Neuronal stem cell (in vitro differentiated cells): ENCODE measurements at regions not wholly inside any gene's neighbourhood (a gene's known extent, or its start where the extent isn't known, plus 50 kb on each side); places are given as distances from the start of the nearest gene placed in this dataset.

Source experiments
- DNase-seq: peaks from one replicate; pipeline ENCODE4 v3.0.0-alpha.2; 2013; ENCODE audit warnings: low spot score
- H2AFZ ChIP-seq: one replicate; pipeline ENCODE4 v1.6.1; 2013; ENCODE audit warnings: mild to moderate bottlenecking, low read length, inconsistent platforms
- H2AK5ac ChIP-seq: 2 replicates; pipeline ENCODE4 v1.6.1; 2013; ENCODE audit warnings: low read depth, mild to moderate bottlenecking, inconsistent platforms, low read length, moderate library complexity, mixed read lengths
- H2BK120ac ChIP-seq: 2 replicates; pipeline ENCODE4 v1.6.1; 2013; ENCODE audit warnings: low read depth, mild to moderate bottlenecking, inconsistent platforms, low read length, moderate library complexity, mixed read lengths
- H2BK12ac ChIP-seq: one replicate; pipeline ENCODE4 v1.6.1; 2013; ENCODE audit warnings: low read length, inconsistent platforms
- H2BK15ac ChIP-seq: 2 replicates; pipeline ENCODE4 v1.6.1; 2013; ENCODE audit warnings: mild to moderate bottlenecking, low read length, inconsistent platforms, mixed read lengths
- H2BK5ac ChIP-seq: one replicate; pipeline ENCODE4 v1.6.1; 2013; ENCODE audit warnings: inconsistent platforms, mild to moderate bottlenecking, low read length, moderate library complexity
- H3K14ac ChIP-seq: one replicate; pipeline ENCODE4 v1.6.1; 2013; ENCODE audit warnings: low read length, inconsistent platforms
- H3K18ac ChIP-seq: 2 replicates; pipeline ENCODE4 v1.6.1; 2013; ENCODE audit warnings: low read length, inconsistent platforms
- H3K23ac ChIP-seq: 2 replicates; pipeline ENCODE4 v1.6.1; 2013; ENCODE audit warnings: low read depth, mild to moderate bottlenecking, mixed read lengths, low read length, inconsistent platforms; ENCODE audit not compliant: poor library complexity
- H3K27ac ChIP-seq: replicated peaks from 3 replicates; pipeline ENCODE4 v1.5.1; 2013; ENCODE audit warnings: low read length, inconsistent platforms
- H3K27me3 ChIP-seq, 3 experiments: 2 replicates each; pipeline ENCODE4 v1.6.1; 2013; ENCODE audit warnings: low read length in 3 of 3, mild to moderate bottlenecking in 2 of 3, inconsistent platforms in 1 of 3, low read depth in 1 of 3, mixed read lengths in 1 of 3, moderate library complexity in 1 of 3; ENCODE audit not compliant: control insufficient read depth in 3 of 3, insufficient read depth in 3 of 3
- H3K36me3 ChIP-seq, 2 donors: replicated peaks in 1 of 2; 2 replicates each; pipeline ENCODE4 v1.6.1; 2013; ENCODE audit warnings: low read length in 2 of 2; ENCODE audit not compliant: control insufficient read depth in 2 of 2, insufficient read depth in 2 of 2
- H3K4ac ChIP-seq: 2 replicates; pipeline ENCODE4 v1.6.1; 2013; ENCODE audit warnings: inconsistent platforms, mild to moderate bottlenecking, low read length, moderate library complexity
- H3K4me1 ChIP-seq, 2 donors: 1 replicate in 1 of 2; 2 replicates in 1 of 2; pipeline ENCODE4 v1.6.1; 2013; ENCODE audit warnings: low read length in 2 of 2, low read depth in 1 of 2; ENCODE audit not compliant: control insufficient read depth in 2 of 2, insufficient read depth in 1 of 2
- H3K4me2 ChIP-seq: one replicate; pipeline ENCODE4 v1.6.1; 2013; ENCODE audit warnings: mild to moderate bottlenecking, low read length, inconsistent platforms; ENCODE audit not compliant: insufficient read depth, poor library complexity, severe bottlenecking
- H3K4me3 ChIP-seq, 2 donors: 2 replicates each; pipeline ENCODE4 v1.5.1; 2013; ENCODE audit warnings: low read length in 2 of 2, mild to moderate bottlenecking in 2 of 2, inconsistent platforms in 1 of 2, moderate library complexity in 1 of 2
- H3K79me1 ChIP-seq: one replicate; pipeline ENCODE4 v1.6.1; 2013; ENCODE audit warnings: low read depth, mild to moderate bottlenecking, inconsistent platforms, low read length, moderate library complexity
- H3K9ac ChIP-seq: one replicate; pipeline ENCODE4 v1.6.1; 2013; ENCODE audit warnings: mild to moderate bottlenecking, low read depth, low read length, inconsistent platforms; ENCODE audit not compliant: poor library complexity
- H3K9me3 ChIP-seq, 2 donors: replicated peaks in 1 of 2; 2 replicates each; pipeline versions ENCODE3 to v1.6.1; 2013; ENCODE audit warnings: low read length in 2 of 2, mild to moderate bottlenecking in 2 of 2, inconsistent platforms in 1 of 2, low read depth in 1 of 2, mixed read lengths in 1 of 2, moderate library complexity in 1 of 2; ENCODE audit not compliant: control insufficient read depth in 2 of 2, insufficient read depth in 1 of 2
- H4K8ac ChIP-seq: one replicate; pipeline ENCODE4 v1.6.1; 2013; ENCODE audit warnings: low read depth, mild to moderate bottlenecking, inconsistent platforms, low read length, moderate library complexity
- H4K91ac ChIP-seq: one replicate; pipeline ENCODE4 v1.6.1; 2013; ENCODE audit warnings: low read length, low read depth, mild to moderate bottlenecking, inconsistent platforms; ENCODE audit not compliant: poor library complexity
- WGBS, 2 donors: extraction: QIAGEN DNeasy Blood & Tissue Kit; methylation state at CpG; one replicate each; pipeline ENCODE4 v1.1.7; 2013; ENCODE audit warnings: missing lambda C conversion rate in 2 of 2, mixed read lengths in 1 of 2; ENCODE audit not compliant: insufficient read length in 2 of 2, insufficient replicate concordance in 1 of 2; ENCODE audit errors: extremely low coverage in 2 of 2; 5-methylcytosine and 5-hydroxymethylcytosine counted together

DNA sequence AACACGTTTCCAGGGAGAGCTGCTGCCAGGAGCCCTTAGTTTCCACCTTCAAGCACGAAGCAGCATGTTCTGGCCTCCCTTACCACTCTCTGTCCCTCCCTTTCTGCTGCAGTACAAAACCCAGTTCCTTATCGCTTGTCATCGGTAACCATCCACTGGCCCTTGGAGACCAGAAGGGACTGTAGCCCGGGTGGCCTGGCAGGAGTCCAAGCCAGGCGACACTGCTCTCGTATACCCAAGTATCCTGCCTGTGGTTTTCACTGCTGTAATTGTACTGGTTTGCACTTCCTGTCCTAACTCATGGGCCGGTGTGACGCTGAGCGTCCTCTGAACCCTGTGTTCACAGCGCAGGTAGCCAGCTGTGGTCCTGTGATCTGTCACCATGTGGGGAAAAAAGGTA lies 81.1 kb downstream of the MAF start:
- H2AK5ac ChIP-seq: peak overlapping the region; percentile 30
- DNase-seq: no peak
- no peaks in the 10 kb centered on the region for H3K36me3 ChIP-seq
- no peak overlapping the region for H3K9ac ChIP-seq
- no peak overlapping the region for H3K4me2 ChIP-seq
- H3K4me1 ChIP-seq: no peaks in the 10 kb centered on the region
- no peak overlapping the region for H2AFZ ChIP-seq
- no peak overlapping the region for H4K8ac ChIP-seq
- no peaks in the 10 kb centered on the region for H3K9me3 ChIP-seq
- no peak overlapping the region for H2BK15ac ChIP-seq
- H3K4me3 ChIP-seq: no peak overlapping the region
- no peak overlapping the region for H2BK120ac ChIP-seq
- H3K4ac ChIP-seq: no peak overlapping the region
- H3K27ac ChIP-seq: no peak overlapping the region
- peak overlapping the region; percentile 16 for H3K23ac ChIP-seq
- no peak overlapping the region for H4K91ac ChIP-seq
- WGBS, 2 donors: no CpG with 5 or more reads among the region's 11 CpGs
- no peaks in the 10 kb centered on the region for H3K79me1 ChIP-seq
- no peak overlapping the region for H2BK5ac ChIP-seq
- no peak overlapping the region for H3K14ac ChIP-seq
- H3K18ac ChIP-seq: no peak overlapping the region
- no peaks in the 10 kb centered on the region for H3K27me3 ChIP-seq
- no peak overlapping the region for H2BK12ac ChIP-seq

DNA sequence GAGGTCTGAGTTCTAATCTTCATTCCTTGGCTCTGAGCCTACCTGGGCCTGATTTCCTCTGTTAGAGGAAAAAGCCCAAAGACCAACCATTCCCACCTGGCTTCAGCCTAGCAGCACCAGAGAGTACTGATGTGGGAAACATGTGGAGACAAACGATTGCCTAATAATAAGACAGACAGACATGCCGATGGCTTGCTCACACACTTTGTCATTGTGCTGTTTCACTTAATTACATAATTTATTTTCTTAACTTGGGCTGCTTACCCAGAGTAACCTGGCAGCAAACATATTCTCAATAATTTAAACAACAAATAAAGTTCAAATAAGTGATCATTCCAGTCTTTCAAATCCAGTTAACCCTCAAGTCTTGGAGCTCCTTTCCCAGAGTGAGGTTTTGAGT lies 83.4 kb downstream of the MAF start:
- Histone ChIP-seq H3K14ac (no peak overlapping the region), H2BK12ac (no peak overlapping the region), H3K4me3 (no peak overlapping the region), H2BK15ac (no peak overlapping the region), H3K18ac (no peak overlapping the region), H3K27ac (no peak overlapping the region), H3K79me1 (no peaks in the 10 kb centered on the region), H3K36me3 (no peaks in the 10 kb centered on the region), H3K4me1 (peaks cover 0 to 4% of the 10 kb centered on the region in 2 donors), H3K4me2 (no peak overlapping the region), H2BK5ac (no peak overlapping the region), H2AK5ac (no peak overlapping the region), H4K91ac (no peak overlapping the region), H4K8ac (no peak overlapping the region), H3K9me3 (no peaks in the 10 kb centered on the region), H3K23ac (no peak overlapping the region), H2AFZ (no peak overlapping the region), H3K9ac (no peak overlapping the region), H3K27me3 (no peaks in the 10 kb centered on the region), H2BK120ac (no peak overlapping the region), H3K4ac (no peak overlapping the region)
- no CpG with 5 or more reads among the region's 2 CpGs for WGBS, 2 donors
- DNase-seq: no peak

DNA sequence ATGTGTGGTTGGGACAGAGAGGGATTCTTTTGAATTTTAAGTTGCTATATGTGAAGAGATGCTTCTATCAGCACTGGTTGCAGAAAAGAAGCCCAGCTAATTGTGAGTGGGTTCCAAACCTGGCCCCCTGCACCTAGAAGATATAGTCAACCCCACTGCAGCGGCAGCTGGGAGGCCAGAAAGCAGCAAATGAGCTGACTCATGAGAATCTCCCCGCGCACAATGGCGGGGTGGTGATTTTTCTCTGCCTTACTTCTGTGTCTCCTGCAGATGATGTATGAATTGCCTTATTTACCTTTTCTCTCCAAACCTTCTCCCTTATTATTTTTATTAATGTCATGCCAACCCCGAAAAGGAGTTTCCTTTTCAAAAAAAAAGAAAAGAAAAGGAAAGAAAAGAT lies 89.7 kb downstream of the MAF start:
- Histone ChIP-seq H3K4me3 (no peak overlapping the region), H3K18ac (no peak overlapping the region), H4K91ac (no peak overlapping the region), H2BK12ac (no peak overlapping the region), H3K23ac (no peak overlapping the region), H3K4me1 (peaks cover 5 to 7% of the 10 kb centered on the region in 2 donors), H3K9me3 (no peaks in the 10 kb centered on the region), H3K9ac (no peak overlapping the region), H4K8ac (no peak overlapping the region), H2AK5ac (no peak overlapping the region), H3K79me1 (no peaks in the 10 kb centered on the region), H3K4ac (no peak overlapping the region), H3K14ac (no peak overlapping the region), H3K4me2 (no peak overlapping the region), H2BK5ac (no peak overlapping the region), H2AFZ (no peak overlapping the region), H3K27ac (no peak overlapping the region), H3K36me3 (no peaks in the 10 kb centered on the region), H2BK120ac (no peak overlapping the region), H3K27me3 (no peaks in the 10 kb centered on the region), H2BK15ac (no peak overlapping the region)
- WGBS, 2 donors: no CpG with 5 or more reads among the region's 5 CpGs
- no peak for DNase-seq

DNA sequence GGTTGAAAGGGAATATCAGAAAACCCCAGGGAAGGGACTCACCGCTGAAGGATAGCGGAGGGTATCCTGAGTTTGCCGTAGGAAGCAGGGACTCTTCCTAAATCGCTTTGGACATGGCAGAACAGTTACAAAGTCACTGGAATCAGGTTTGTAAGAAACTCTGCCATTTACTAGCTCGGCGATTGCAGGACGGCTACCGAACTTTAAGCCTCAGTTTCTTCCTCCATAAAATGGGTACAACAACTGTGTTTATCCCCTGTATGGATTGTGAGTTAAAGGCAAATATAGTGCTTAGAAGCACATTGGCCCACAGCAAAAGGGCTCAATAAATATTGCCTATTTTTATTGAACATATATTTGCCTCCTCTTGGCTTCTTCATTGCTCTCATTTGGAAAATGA lies 90.6 kb downstream of the MAF start:
- Histone ChIP-seq H2BK5ac (no peak overlapping the region), H3K18ac (no peak overlapping the region), H2AK5ac (no peak overlapping the region), H3K9ac (no peak overlapping the region), H2BK15ac (no peak overlapping the region), H3K9me3 (no peaks in the 10 kb centered on the region), H3K79me1 (no peaks in the 10 kb centered on the region), H4K8ac (no peak overlapping the region), H2BK120ac (no peak overlapping the region), H3K14ac (no peak overlapping the region), H3K36me3 (no peaks in the 10 kb centered on the region), H3K4me2 (no peak overlapping the region), H2BK12ac (no peak overlapping the region), H3K27ac (no peak overlapping the region), H2AFZ (no peak overlapping the region), H3K4me1 (peaks cover 5 to 7% of the 10 kb centered on the region in 2 donors), H4K91ac (no peak overlapping the region), H3K4me3 (no peak overlapping the region), H3K4ac (no peak overlapping the region), H3K27me3 (peaks cover 0 to 5% (median 0%) of the 10 kb centered on the region in 3 experiments), H3K23ac (no peak overlapping the region)
- no CpG with 5 or more reads among the region's 8 CpGs for WGBS, 2 donors
- no peak for DNase-seq
